T1000 (cell line): ENCODE measurements at regions not wholly inside any gene's neighbourhood (a gene's known extent, or its start where the extent isn't known, plus 50 kb on each side); places are given as distances from the start of the nearest gene placed in this dataset.

Experiments
- DNase-seq: peaks from one replicate; lab custom pipeline; 2025; ENCODE audit warnings: mixed read lengths; lab: John Stamatoyannopoulos, UW

GRCh38 chr1:58975888-58976287 lies 192.0 kb upstream of the JUN start:
- no peak for DNase-seq

- DNase-seq: no peak
Observed at GRCh38 chr1:58976294-58976693, 192.4 kb upstream of the JUN start.

- DNase-seq: no peak
Observed at GRCh38 chr1:58977598-58977997, 193.8 kb upstream of the JUN start.

- DNase-seq: no peak
Observed at GRCh38 chr1:58978096-58978495, 194.2 kb upstream of the JUN start.

GRCh38 chr1:58979086-58979485 lies 195.2 kb upstream of the JUN start:
- no peak for DNase-seq

GRCh38 chr1:58979677-58980076 lies 195.8 kb upstream of the JUN start:
- DNase-seq: no peak

DNA sequence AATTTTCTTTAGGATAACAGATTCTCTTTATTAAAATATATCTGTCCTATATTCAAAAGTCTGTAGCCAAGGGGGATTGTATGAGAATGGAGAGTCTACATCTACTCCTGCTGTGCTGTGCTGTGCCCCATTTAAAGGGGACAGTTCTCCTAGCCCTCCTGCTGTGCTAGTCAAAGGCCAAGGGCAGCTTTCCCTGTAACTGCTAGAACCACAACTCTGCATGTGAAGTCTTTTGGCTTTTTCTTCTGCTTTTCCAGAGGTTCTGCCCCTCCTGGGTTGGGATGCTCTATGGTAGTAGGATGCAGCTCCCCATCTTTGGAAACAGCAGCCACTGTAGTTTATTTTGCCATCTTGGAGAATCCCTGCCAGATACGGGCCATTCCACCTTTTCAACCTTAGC lies 197.5 kb upstream of the JUN start:
- no peak for DNase-seq

DNA sequence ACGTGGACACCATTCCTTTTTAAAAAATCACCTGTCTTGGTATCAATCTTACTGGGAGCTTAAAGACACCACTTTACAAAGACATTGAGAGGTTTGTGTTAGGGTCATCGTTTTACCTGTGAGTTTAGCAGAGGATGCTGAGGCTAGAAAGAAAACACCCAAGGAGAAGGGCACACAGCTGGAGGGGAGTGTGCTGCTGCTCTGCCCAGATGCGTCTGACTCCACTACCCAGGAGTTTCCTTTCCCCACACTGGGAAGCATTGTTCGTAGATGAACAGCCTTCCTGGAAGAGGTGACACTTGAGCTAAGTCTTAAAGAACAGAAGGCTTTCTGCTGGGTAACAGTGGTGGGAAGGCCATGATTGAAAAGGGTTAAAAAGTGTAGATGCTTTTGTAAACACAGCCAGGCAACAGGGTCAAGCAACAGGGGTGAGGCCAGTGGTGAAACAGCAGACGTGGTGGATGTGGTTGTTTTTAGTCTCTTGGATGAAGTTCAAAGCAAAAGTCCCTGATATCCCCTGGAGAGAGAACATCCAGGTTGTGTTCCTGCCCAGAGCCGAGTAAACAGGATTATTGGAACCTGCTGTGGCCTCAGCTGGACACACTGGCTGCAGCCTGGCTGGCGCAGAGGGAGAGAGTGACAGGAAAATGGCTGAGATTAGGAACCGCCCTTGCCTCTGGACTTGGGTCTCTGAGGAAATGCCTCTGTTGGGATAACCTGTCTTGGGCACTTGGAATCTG lies 198.6 kb upstream of the JUN start:
- DNase-seq: no peak

GRCh38 chr1:58983162-58983561 lies 199.3 kb upstream of the JUN start:
- DNase-seq: no peak

GRCh38 chr1:58983633-58984245 lies 199.9 kb upstream of the JUN start:
- no peak for DNase-seq

GRCh38 chr1:58986996-58987767 lies 203.3 kb upstream of the JUN start:
- DNase-seq: no peak

DNA sequence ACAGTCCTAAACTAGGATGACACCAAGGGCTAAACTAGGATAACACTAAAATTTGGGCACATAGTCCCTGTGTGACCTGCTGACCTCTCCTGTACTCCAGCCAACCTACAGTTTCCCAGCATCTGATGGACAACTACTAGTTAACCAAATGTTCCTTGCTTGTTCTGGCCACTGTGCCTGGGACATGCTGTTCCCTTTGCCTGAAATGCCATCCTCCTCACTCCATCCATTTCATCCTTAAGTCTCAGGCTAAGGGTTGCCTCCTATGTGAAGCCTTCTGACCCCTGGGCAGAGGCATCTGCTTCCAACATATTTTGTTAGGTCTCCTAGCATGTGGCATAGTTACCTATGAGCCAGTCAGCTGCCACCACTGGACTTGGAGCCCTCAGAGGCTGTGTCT lies 204.9 kb upstream of the JUN start:
- no peak for DNase-seq

DNA sequence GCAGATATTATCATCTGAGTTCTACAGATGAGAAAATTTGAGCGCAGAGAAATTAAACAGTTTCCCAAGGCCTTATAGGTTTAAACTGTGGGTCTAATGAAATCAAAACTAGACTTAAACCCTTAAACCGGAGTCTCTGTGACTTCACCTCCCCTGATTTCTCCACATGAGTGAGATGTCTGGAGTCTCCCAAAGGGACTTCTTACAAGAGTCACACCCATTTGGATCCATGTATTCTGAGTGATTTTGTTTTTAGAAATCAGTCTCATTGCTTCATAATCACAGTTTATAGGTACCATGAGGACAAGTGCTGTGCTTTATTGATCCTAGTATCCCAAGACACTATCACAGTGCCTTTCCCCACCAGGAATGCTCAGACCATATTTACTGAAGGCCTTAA lies 206.0 kb upstream of the JUN start:
- DNase-seq: no peak

DNA sequence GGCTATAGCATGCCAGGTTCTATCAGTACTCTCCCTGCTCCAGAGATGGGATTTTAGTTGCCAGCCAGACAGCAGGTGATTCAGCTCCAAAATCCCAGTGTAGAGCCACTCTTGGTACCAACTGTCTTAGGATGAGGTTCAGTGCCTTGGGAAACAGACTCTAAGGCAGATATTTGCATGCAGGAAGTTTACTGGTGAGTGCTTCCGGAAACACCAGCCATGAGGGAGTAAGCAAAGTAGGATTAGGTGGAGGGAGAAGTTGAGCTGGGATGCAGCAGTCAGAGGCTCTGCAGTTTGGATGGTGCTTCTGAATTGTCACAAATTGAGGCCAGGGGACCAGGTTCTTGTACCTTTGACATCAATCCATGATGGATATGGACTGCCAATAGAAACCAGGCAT lies 207.5 kb upstream of the JUN start:
- DNase-seq: no peak

GRCh38 chr1:58992643-58993042 lies 208.8 kb upstream of the JUN start:
- no peak for DNase-seq

- DNase-seq: no peak
Observed at GRCh38 chr1:58993403-58993802, 209.6 kb upstream of the JUN start.

DNA sequence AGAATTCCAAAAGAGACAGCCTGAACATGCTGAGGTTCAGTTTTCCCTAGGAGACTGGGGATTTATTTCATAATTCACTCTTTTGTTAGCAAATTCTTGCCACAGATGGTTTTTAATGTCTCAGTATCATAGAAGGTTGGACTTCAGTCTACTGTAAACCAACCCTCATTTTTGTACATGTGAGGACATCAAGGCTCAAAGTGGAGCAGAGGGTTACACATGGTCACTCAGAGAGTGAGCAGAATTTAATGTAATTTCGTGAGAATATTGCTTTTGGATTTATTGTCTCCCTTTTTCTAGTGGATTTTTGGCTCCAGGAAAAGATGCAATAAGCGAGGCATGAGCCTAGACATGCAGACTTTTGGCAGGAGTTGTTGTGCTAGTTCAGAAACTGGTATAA lies 210.8 kb upstream of the JUN start:
- no peak for DNase-seq

- DNase-seq: no peak
Observed at GRCh38 chr1:58996341-58997059, 212.7 kb upstream of the JUN start.

- no peak for DNase-seq
Observed at GRCh38 chr1:58997060-58997411, 213.2 kb upstream of the JUN start.

GRCh38 chr1:58997637-58998036 lies 213.8 kb upstream of the JUN start:
- DNase-seq: no peak

- no peak for DNase-seq
Observed at GRCh38 chr1:58999676-59000075, 215.8 kb upstream of the JUN start.

DNA sequence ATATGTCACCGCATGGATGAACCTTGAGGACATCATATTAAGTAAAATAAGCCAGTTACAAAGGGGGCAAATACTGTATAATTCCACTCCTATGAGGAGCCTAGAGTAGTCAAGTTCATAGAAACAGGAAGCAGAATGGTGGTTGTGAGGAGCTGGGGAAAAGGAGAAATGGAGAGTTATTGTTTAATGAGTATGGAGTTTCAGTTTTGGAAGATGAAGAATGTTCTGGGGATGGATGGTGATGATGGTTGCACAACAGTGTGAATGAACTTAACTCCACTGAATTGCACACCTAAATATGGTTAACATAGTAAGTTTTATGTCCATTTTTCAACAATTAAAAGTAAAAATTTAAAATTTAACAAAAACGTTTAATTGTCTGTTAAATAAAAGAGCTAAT lies 220.9 kb upstream of the JUN start:
- DNase-seq: no peak
